MM.1S (cell line): ENCODE measurements at regions not wholly inside any gene's neighbourhood (a gene's known extent, or its start where the extent isn't known, plus 50 kb on each side); places are given as distances from the start of the nearest gene placed in this dataset.
A peak's percentile ranks its signal among the peaks of the same experiment; 100 is the strongest.
"Not testable (repeated sequence)": the region's sequence is repeated elsewhere in the genome, so short reads cannot be mapped to it uniquely, and the experiment has no call there.

Experiments used
- DNase-seq: peaks from one replicate; pipeline ENCODE4 v3.0.0-alpha.2; 2015
- H2AFZ ChIP-seq: fragments of 300-600 bp; sonication (generic); 2 replicates; pipeline ENCODE4 v1.6.0; 2016; ENCODE audit warnings: antibody characterized with exemption, low read length
- H3F3A ChIP-seq: fragments of 300-600 bp; sonication (generic); 2 replicates; pipeline ENCODE4 v1.6.1; 2016; ENCODE audit warnings: mild to moderate bottlenecking, antibody characterized with exemption, low read length, moderate library complexity, mixed read lengths; ENCODE audit not compliant: insufficient read depth
- H3K27ac ChIP-seq: fragments of 300-600 bp; sonication (generic); 2 replicates; pipeline ENCODE4 v1.5.1; 2016; ENCODE audit warnings: mild to moderate bottlenecking, low read length
- H3K27me3 ChIP-seq: fragments of 300-600 bp; sonication (generic); replicated peaks from 2 replicates; pipeline ENCODE4 v1.6.0; 2016; ENCODE audit warnings: low read length; ENCODE audit not compliant: insufficient read depth
- H3K36me3 ChIP-seq: fragments of 300-600 bp; sonication (generic); replicated peaks from 2 replicates; pipeline ENCODE4 v1.6.1; 2016; ENCODE audit warnings: mild to moderate bottlenecking, low read length, mixed read lengths; ENCODE audit not compliant: insufficient read depth
- H3K4me1 ChIP-seq: fragments of 300-600 bp; sonication (generic); 2 replicates; pipeline ENCODE4 v1.6.1; 2016; ENCODE audit warnings: low read length, mixed read lengths
- H3K4me2 ChIP-seq: fragments of 300-600 bp; sonication (generic); 2 replicates; pipeline ENCODE4 v1.6.0; 2016; ENCODE audit warnings: low read depth, low read length
- H3K4me3 ChIP-seq: fragments of 300-600 bp; sonication (generic); 2 replicates; pipeline ENCODE4 v1.5.1; 2016; ENCODE audit warnings: low read length, mixed read lengths
- H3K79me2 ChIP-seq: fragments of 300-600 bp; sonication (generic); 2 replicates; pipeline ENCODE4 v1.6.1; 2016; ENCODE audit warnings: mixed run types, low read length, mixed read lengths
- H3K9ac ChIP-seq: fragments of 300-600 bp; sonication (generic); 2 replicates; pipeline ENCODE4 v1.6.1; 2016; ENCODE audit warnings: low read length, mixed read lengths
- H3K9me2 ChIP-seq: fragments of 300-600 bp; sonication (generic); replicated peaks from 2 replicates; pipeline ENCODE4 v1.6.1; 2016; ENCODE audit warnings: mild to moderate bottlenecking, low read length, mixed read lengths; ENCODE audit not compliant: insufficient read depth
- H3K9me3 ChIP-seq: fragments of 300-600 bp; sonication (generic); replicated peaks from 2 replicates; pipeline ENCODE4 v1.6.1; 2016; ENCODE audit warnings: mild to moderate bottlenecking, low read length, mixed read lengths; ENCODE audit not compliant: insufficient read depth
- H4K20me1 ChIP-seq: fragments of 300-600 bp; sonication (generic); 2 replicates; pipeline ENCODE4 v1.6.1; 2016; ENCODE audit warnings: mild to moderate bottlenecking, low read length, moderate library complexity, mixed read lengths; ENCODE audit not compliant: insufficient read depth
- CTCF ChIP-seq: fragments of 300-600 bp; sonication (generic); IDR thresholded peaks from 2 replicates; pipeline ENCODE4 v1.5.1; 2016; ENCODE audit warnings: antibody characterized with exemption, low read length, mixed read lengths
- EZH2 ChIP-seq: fragments of 300-600 bp; sonication (generic); optimal IDR thresholded peaks from 2 replicates; pipeline ENCODE3; 2017; ENCODE audit warnings: low read depth, mild to moderate bottlenecking, antibody characterized with exemption, low read length, mixed read lengths
- EZH2phosphoT487 ChIP-seq: fragments of 300-600 bp; sonication (generic); IDR thresholded peaks from 2 replicates; pipeline ENCODE4 v1.6.1; 2018; ENCODE audit warnings: antibody characterized with exemption, low read length

DNA sequence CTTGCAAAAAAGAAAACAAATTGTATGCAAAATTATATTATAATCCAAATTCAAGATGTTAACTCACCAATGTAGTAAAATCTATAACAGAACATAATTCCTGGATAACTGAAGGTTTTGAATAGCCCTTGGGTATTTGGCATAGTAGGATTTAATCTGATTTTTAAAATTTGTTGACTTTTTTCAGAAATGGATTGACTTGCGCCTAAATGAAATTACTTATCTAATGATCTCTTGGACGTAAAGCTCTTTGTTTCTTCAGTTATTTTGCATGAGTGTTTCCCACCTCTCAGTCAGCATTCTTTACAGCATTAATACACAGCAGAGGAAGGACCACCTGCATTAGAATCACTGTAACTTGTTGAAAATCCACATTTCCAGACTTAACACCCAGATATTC lies 169.6 kb downstream of the SEPTIN7 start:
- no peak for TF ChIP-seq CTCF
- no peak for TF ChIP-seq EZH2
- TF ChIP-seq EZH2phosphoT487 = no peak
- H3K9me2 ChIP-seq = no peaks in the 10 kb centered on the region

GRCh38 chr7:35971133-35971891 lies 170.5 kb downstream of the SEPTIN7 start:
- Histone ChIP-seq H3K9me3 (no peaks in the 10 kb centered on the region), H3K9me2 (no peaks in the 10 kb centered on the region), H3K9ac (peak overlapping the region; percentile 26; the same call in 1 of the 2 replicates), H3K36me3 (no peaks in the 10 kb centered on the region), H4K20me1 (no peaks in the 10 kb centered on the region), H3K27me3 (no peaks in the 10 kb centered on the region), H3K4me2 (peak overlapping the region; percentile 91), H3K27ac (no peak overlapping the region), H3F3A (no peaks in the 10 kb centered on the region), H3K79me2 (no peaks in the 10 kb centered on the region), H3K4me1 (0 out of 2 replicates have a peak, but pooled peaks cover 4% of the 10 kb centered on the region), H3K4me3 (peak overlapping the region; percentile 57), H2AFZ (peak overlapping the region; percentile 89)
- peak; percentile 36 for DNase-seq
- peak; percentile 37 for TF ChIP-seq CTCF
- TF ChIP-seq EZH2phosphoT487 = no peak
- no peak for TF ChIP-seq EZH2

More for the DNA sequence above, 169.6 kb downstream of the SEPTIN7 start:
- Histone ChIP-seq H3K4me1 (0 out of 2 replicates have a peak, but pooled peaks cover 4% of the 10 kb centered on the region), H3K79me2 (no peaks in the 10 kb centered on the region), H3K9ac (no peak overlapping the region), H3K4me2 (no peak overlapping the region), H2AFZ (no peak overlapping the region), H3K36me3 (no peaks in the 10 kb centered on the region), H3K27me3 (no peaks in the 10 kb centered on the region), H4K20me1 (no peaks in the 10 kb centered on the region), H3K9me3 (no peaks in the 10 kb centered on the region), H3K27ac (no peak overlapping the region), H3K4me3 (no peak overlapping the region), H3F3A (no peaks in the 10 kb centered on the region)
- DNase-seq = no peak

- no peaks in the 10 kb centered on the region for H3F3A ChIP-seq
- H3K36me3 ChIP-seq = no peaks in the 10 kb centered on the region
- DNase-seq = peak; percentile 81
- H3K9me2 ChIP-seq = no peaks in the 10 kb centered on the region
- no peak overlapping the region for H3K27ac ChIP-seq
- no peak overlapping the region for H3K9ac ChIP-seq
- no peak overlapping the region for H3K4me3 ChIP-seq
- TF ChIP-seq EZH2 (no peak), EZH2phosphoT487 (no peak), CTCF (peak; percentile 78)
- H3K27me3 ChIP-seq = no peaks in the 10 kb centered on the region
- no peak overlapping the region for H3K4me2 ChIP-seq
- no peaks in the 10 kb centered on the region for H3K9me3 ChIP-seq
- no peaks in the 10 kb centered on the region for H4K20me1 ChIP-seq
- 0 out of 2 replicates have a peak, but pooled peaks cover 2% of the 10 kb centered on the region for H3K4me1 ChIP-seq
- H3K79me2 ChIP-seq = no peaks in the 10 kb centered on the region
- H2AFZ ChIP-seq = no peak overlapping the region
These were observed 175.1 kb downstream of the SEPTIN7 start for GRCh38 chr7:35975851-35976454.

- H3K9me2 ChIP-seq, H4K20me1 ChIP-seq, H3F3A ChIP-seq, H3K9ac ChIP-seq, H2AFZ ChIP-seq, H3K9me3 ChIP-seq, H3K79me2 ChIP-seq, H3K27me3 ChIP-seq, DNase-seq, H3K4me2 ChIP-seq, H3K4me1 ChIP-seq, H3K27ac ChIP-seq, H3K4me3 ChIP-seq, H3K36me3 ChIP-seq: not testable (repeated sequence)
These were observed 174.0 kb upstream of the EEPD1 start for GRCh38 chr7:35978816-35979640.
